Tongue (tissue), 1 donor: ENCODE measurements at regions not wholly inside any gene's neighbourhood (a gene's known extent, or its start where the extent isn't known, plus 50 kb on each side); places are given as distances from the start of the nearest gene placed in this dataset.
A peak's percentile ranks its signal among the peaks of the same experiment; 100 is the strongest.

Experiments used
- DNase-seq: peaks from one replicate; pipeline ENCODE4 v3.0.0-alpha.2; 2015

DNA sequence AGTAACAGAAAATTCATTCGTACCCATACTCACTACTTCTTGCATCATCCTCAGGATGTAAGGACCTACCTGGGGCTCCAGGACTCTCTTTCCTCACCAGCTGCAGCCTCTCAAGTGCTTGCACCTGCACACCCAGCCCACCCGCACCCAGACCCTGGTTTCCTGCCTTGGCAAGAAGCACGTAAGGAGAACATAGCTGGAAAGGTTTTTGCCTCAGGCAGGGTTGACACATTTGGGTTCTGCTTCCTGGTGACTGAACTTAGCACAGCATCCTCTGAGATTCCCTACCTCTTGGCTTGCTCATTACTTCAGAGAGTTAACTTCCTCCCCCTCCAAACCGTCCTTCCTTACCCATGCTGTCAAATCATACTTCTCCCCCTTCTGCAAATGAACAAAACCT, 556.9 kb downstream of the CD83 start:
- DNase-seq: no peak

DNA sequence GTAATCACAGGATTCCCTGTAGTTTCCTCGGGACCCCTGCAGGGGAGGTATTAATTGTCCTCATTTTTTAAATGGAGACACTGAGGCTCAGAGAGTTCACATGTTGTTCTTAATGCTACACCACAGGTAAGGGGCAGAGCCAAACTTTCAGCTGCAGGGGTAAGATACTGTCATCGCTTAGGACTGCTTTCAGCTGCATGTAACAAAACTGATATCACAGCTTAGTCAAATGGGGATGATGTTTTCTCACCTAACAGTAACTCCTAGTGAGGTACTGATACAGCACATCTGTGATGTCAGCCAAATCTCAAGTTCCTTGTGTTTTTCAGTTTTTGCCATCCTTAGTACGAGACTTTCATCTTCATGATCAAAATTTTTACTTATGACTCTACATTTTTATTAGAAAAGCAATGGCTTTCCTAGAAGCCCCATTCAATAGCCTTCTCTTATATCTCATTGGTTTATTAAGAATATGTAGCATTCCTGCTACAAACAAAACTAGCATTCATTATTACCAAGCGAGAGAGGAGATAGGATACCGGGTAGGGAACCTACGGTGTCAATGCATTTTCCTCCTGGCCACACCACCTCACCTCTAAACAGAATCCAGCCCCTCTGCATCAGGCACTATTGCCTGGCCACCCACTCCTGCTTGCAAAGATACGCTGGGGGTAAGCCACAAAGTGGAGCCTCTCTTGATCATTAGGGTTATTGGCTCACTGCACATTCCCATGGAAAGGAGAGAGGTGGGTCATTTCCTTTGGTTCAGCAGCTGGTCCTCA, 557.5 kb downstream of the CD83 start:
- no peak for DNase-seq

DNA sequence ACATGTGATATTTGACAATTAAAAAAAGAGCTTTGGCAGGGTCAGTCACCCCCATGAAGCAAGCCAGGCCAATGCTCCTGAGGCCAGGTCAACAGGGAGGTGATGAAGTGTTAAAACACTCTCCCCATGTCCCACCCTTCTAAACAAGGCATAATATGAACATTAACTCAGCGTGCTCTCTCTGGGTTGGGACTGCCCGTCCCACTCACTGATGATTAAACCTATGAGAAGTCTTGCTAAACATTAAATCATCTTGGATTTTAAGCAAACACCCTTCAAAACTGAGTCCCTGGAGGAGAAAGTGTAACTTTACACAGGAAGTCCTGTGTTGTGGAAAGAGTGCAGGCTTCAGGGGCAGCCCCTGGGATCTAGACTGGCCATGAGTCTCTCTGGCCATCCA, 558.5 kb downstream of the CD83 start:
- no peak for DNase-seq

DNA sequence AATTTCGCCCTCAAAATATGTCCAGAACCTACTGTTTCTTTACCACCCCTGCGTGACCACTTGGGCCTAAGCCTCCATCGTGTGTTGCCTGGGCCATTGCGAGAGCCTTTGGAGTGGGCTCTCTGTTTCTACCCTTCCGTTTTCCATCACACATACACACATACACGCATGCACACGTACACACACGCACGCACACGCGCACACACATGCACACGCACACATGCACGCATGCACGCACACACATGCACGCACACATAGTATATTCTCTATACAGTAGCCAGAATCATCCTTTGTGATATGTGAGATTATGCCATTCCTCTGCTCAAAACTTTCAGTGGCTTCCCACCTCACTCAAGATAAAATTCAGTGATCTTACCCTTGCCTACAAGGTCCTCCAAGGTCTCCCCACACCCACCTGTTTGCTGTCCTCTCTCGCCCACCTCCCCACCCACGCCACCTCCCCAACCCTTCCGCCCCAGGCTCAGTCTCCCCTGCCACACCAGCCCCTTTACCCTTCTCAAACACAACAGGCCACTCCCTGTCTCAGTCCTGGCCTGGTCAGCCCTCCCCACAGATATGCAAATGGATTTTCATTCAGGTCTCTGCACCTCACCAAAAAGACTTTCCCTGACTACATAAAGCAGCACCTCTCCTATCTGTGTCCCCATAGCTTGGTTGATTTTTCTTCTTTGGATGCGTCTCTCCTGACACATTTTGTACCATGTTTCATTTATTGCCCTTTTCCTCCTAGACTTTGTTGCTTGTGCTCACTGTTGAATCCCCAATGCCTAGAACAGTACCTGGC, 559.6 kb downstream of the CD83 start:
- no peak for DNase-seq

DNA sequence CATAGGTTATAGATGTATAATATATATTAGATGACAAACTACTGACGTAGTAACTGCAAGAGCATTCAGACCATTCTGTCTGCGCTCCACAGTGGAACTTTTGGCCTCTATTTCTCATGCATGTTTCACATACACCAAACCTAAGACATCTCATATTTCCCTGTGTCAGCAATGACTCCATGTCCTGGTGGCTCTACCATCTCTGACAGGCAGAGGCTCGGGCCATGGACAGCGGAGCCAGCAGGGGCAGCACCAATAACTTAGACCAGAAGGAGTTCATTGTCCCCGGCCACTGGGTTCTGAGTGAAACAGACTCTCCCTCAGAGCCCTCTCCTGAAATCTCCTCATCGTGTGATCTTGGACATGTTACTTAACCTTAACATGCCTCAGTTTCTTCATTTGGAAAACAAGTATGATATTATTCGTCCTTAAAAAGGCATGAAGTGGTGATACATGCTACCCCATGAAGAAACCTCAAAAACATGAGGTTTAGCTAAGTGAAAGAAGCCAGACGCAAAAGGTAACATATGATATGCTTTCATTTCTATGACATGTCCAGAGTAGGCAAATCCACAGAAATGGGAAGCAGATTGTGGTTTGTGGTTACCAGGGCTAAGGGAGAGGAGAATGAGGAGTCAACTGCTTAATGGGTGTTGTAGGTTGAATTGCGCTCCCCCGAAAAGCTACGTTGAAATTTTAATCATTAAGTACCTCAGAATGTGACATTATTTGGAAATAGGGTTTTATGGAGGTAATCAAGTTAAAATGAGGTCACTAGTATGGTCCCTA, 564.0 kb upstream of the JARID2 start:
- no peak for DNase-seq

DNA sequence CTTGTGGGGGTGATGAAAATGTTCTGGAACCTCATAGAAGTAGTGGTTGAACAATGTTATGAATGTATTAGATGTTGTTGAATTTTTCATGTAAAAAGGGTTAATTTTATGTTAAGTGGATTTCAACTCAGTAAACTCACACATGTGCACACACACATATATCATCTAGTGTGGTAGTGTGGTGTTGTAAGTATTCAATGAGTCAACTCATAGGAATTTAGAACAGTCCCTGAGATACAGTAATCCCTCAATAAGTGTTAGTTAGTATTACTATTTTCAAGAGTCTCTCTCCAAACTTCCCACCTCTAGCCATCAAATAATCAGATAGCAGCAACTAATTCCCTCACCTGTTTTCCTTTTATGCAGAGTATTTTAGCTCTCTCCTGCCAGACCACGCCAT, 563.1 kb upstream of the JARID2 start:
- no peak for DNase-seq

DNA sequence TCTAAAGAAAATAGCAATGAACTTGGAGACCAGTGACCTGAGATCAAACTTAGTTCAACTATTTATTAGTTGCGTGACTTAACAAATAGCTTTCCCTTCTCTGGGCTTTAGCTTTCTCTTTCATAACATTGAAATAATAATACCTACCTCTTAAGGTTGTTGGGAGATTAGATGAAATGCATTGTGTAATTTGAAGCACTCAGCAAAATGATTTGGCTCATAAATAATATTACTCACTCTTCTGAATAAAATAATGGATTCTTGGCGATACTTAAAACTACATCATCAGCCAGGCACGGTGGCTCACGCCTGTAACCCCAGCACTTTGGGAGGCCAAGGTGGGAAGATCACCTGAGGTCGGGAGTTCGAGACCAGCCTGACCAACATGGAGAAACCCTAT, 556.2 kb upstream of the JARID2 start:
- DNase-seq: no peak

DNA sequence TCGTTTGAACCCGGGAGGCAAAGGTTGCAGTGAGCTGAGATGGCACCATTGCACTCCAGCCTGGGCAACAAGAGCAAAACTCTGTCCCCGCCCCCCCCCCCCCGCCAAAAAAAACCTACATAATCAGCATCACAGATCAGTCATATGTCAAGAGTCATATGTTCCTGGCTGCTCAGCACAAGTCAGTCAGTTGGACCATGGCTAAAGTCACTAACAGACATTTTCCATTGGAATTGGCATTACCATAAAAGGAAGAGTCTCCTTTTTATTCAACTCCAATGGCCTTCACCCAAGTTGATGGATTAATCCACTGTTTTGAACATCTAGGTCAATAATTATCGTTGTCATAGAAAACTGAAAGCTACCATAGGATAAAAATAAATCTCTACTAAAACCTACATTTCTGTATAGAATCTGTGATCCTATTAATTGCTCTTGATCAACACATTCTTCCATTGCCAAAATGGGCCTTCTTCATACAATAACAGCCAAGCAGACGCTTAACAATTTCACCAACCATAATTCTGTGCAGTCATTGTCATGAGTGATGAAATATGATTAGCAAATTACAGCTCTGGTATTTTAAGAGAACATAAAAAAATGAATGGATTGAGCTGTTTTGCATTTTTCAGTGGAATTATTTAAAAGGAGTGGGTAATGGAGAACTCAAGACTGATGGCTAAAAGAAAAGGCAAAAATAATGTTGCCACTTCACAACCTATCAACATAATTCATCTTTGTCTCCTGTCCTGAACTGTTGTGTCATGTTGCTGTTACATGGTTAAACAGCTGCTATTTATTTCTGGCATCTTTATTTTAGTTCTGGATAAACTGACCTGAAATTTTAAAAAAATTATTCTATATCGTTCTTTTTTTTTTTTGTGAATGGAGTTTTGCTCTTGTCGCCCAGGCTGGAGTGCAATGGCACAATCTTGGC, 555.5 kb upstream of the JARID2 start:
- DNase-seq: no peak

DNA sequence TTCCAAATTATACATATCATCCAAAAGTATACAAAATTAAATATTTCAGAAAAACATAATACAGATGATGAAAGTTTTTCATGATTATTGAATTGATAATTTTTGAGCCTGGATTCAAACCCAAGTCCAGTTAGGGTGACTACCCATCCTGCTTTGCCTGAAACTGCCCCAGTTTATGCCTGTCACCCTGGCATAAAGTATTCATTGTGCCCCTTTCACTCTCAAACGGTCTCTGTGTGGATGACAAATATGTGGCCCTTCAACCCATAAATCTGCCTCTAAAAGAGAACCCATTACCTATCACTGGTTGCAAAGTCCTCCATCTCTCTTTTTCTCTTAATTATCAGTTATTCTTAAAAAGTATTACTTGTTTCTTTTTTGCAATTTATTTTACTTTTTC, 553.7 kb upstream of the JARID2 start:
- DNase-seq: no peak

DNA sequence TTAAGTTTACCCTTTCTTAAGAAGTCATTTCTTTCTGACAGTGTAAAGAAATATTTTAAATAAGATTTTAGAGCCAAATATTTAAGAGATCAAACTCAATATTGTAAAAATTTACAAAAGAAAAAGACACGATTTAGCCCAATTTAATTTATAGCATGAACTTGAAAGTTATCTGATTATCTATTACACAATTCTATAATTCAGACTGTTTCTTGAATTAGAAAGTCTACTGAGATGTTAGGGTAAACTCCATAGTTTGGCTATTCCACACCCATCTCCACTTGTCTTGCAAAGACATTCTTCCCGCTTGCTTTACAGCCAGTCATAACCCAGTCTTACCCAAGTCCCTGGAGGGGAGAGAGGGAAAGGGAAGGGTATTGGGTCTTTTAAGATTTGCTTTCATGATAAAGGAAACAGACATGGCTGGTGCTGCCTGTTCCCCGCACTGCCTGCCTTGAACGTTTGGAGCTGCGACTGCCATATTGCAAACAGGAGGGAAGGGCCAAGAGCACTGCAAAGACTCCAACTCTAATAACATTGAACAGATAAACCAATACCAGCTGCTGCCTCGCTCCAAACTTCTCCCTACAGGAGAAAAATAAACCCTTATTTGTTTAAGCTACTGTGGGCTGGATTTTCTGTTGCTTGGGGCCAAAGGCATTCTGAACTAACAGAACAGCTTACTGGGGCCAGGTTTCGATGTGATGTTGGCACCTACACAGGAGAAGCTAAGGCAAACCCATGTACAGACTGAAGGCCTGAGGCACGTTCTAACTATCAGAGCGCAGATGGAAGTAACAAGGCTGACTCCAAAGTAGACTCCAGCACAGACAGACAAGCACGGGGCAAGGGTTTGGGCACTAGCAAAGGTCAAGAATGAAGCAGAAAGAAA, 552.3 kb upstream of the JARID2 start:
- no peak for DNase-seq

DNA sequence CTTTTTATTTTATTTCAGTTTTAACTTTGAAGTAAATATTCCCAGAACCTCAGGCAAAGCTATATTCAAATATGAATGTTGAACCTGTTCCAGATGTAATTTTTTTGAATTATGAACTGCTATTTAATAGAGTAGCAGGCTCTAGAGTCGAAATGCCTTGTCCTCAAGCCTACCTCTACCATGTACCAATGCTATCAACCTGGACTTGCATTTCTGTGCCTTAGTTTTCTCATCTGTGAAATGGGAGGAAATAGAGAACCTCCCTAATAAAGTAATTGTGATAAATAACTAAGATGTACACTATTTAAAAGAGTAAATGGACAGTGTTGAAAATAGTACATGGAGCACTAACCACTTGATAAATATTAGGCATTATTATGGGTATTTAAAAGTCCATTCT, 551.6 kb upstream of the JARID2 start:
- no peak for DNase-seq

DNA sequence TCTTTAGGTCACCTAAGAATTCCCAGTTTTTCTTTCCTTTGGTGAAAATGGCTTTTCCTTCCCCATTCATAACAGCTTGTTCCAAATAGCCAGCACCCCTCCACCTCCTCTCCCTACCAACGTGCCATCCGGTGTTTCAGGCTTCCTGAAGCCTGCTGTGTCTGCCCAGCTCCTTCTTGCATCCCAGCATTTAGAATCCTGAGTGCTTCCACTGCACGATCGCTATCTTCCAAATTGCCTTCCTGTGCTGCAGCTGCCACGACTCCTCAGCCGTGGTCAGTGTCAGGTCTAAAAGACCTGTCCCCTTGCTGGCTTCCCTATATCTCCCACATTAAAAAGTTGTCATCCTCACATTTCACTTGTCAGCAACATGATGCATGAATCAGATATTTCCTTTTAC, 550.3 kb upstream of the JARID2 start:
- DNase-seq: no peak

DNA sequence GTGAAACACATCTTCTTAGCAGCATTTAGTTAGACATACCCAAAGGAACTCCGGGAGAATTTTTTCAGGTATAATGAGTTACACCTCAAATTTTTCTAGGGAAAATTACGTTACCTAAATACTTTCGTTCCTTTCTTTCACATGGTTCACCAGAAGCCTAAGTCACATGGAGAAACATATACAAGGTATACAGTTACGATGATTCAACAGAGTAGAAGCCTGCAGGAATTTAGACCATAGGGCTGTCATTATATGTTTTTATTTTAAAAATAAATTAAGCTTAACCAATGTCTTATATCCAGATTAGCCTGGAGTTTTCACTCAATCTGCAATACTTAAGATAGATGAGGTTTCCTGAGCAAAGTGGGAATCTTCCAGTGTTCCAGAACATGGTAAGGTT, 549.5 kb upstream of the JARID2 start:
- DNase-seq: no peak

DNA sequence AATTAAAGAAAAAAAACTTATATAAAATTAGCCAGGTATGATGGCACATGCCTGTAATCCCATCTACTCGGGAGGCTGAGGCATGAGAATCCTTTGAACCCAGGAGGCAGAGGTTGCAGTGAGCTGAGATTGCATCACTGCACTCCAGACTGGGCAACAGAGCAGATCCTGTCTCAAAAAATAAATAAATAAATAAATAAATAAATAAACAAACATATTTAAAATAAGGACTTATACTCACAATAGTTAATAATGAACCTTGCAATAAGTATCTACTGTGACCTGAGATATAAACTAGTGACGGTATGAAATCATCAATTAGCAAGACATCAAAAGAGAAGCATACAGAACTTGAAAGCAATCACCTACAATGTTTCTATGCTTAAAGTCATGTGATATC, 548.4 kb upstream of the JARID2 start:
- DNase-seq: no peak

DNA sequence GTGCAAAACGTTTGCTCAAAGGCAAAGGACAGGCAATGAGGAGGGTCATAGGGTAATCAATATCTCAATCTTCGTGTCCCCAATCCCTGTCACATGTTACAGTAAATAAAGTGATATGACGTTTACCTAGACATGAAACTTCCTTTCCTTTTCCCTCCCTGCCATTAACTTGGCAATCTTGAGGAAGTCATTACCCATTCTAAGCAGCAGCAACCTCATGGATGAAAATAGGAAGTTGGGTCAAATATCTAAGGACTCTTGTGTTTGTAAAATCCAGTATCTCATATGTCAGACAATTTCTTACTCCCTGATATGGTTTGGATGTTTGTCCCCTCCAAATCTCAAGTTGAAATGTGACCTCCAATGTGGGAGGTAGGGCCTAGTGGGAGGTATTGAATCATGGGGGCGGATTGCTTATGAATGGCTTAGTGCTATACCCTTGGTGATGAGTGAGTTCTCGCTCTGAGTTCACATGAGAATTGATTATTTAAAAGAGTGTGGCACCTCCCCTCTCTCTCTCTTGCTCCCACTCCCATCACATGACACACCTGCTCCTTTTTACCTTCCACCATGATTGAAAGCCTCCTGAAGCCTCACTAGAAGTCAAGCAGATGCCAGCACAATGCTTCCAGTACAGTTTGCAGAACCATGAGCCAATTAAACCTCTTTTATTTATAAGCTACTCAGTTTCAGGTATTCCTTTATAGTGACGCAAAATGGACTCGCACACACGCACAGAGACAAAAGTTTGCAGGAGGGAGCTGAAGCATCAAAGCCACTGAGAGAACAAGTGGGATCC, 545.9 kb upstream of the JARID2 start:
- DNase-seq: no peak

DNA sequence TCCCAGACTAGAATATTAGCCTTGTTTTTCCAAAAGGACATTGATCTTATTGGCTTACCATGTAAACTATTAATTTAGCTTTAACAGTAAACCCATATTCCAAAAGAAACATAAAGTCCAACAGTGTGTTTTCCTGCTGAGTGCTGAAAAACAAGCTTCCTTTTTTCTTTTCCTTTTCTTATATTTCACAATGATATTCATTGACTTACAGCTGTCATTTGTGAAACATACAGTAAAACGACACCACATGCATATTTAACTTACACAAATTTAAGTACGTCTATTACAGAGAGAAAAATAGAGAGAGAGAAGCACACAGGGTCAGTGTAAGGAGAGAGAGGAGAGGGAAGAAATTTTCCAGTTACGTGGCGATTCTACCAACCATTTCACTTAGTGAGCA, 543.9 kb upstream of the JARID2 start:
- DNase-seq: no peak

DNA sequence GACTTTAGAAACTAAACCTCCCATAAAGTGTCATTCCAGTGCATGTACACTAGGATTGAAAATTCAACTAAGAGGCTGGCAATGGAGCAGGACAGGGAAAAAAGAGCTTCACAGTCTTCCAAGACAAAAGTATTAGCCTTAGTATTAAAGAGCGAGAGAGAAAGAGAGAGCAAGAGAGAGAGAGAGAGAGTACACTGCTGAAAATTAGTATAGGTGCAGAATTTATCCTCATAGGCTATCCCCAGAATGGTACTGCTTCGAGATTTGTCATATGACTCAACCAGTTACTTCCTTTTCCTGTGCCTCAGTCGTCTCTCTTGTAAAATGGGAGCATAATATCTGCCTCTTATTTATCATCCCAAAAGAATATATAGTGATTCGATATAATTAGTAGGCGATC, 543.2 kb upstream of the JARID2 start:
- no peak for DNase-seq

DNA sequence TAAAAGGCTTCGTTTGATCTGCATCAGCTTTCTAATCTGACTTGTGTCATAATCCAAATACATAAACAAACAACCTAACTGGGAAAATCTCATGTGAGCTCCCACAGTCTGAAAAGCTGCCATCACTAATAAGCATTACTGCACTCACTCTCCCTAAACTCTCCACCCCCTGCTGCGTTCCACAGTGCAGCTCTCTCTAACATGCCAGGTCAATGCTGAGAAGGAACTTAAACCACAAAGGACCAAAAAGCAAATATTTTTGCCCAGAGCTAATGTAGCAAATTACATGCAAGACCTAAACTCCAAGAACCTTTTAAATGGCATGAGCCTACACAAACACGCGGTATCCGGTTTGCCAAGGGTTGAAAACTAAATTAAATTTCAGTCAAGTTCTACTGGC, 542.3 kb upstream of the JARID2 start:
- peak; percentile 9 for DNase-seq

DNA sequence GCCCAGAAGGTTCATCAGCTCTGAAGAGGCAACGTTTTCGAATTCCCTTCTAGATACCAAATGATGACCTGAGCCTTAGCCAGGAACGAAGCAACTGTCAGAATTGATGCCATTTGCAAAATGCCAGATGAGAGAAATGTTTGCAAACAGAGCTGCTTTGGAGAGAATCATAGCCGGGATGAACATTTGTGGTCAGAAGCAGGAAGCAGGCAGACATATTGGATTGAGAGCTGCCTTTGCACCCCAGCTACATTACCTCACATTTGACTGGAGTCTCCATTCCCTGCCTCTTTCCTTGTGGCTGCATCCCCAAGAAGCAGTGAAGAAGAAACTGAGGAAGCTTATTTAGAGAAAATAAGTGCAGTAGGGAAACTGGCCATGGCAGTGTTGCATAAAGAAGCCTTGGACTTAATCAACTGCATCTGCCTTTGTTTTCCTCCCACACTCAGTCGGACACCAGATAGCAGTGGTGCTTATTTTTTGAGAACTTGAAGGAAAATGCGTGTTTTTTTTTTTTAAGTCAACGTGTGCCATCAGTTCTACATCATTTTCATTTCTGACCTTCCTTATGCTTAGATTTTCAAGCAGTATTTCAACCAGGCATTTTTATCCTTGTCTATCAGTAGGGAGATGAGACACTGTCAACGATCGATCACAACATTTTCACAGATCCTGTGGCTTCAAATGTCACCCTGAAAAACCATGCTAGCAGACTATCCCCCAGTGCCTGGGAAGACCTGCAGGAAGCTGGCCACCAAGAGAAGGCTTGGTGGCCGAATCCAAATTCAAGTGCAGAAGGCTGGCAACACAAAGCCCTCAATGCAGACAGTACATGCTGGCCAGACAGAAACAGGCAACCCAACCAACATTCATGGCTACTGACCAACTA, 541.2 kb upstream of the JARID2 start:
- peak; percentile 3 for DNase-seq
